LHCN-M2 (cell line): ENCODE measurements at regions not wholly inside any gene's neighbourhood (a gene's known extent, or its start where the extent isn't known, plus 50 kb on each side); places are given as distances from the start of the nearest gene placed in this dataset.
A peak's percentile ranks its signal among the peaks of the same experiment; 100 is the strongest.

Source experiments
- DNase-seq: peaks from one replicate; pipeline ENCODE4 v3.0.0-alpha.2; 2012; ENCODE audit warnings: low read depth

DNA sequence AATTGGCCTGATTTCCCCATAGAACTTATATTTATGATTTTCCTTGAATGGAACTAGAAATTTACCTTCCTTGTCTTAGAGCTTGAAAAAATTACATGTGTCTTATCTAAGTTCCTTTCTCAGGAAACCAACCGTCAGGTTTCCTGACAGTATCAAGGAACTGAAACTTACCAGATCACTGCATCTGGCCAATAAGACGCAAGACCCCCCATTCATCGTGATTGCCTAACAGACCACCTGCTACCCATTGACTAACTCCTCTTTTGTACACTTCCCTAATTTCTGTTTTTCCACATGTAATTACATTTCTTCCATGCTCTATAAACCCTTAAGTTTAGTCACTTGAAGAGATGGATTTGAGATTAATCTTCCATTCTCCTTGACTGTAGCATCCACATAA, 517.2 kb upstream of the CBLB start:
- DNase-seq: no peak

DNA sequence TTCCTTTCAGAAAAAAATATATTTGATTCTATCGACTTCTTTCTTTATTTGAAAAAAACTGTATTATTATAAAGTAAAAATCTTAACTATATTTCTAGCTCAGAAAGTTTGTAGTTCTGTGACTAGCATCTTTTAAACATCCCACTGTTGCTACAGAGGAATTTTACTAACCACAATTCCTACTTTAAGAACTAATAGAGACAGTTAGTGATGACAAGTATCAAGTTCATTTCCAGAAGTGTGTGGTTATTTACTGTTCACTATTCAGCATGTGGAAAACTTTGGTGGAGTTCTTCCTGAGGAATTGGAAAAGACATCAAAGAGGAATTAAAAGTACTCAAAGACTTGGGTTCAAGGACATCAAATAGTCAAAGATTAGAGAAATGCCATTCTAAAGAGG, 524.1 kb upstream of the CBLB start:
- DNase-seq: peak; percentile 27

DNA sequence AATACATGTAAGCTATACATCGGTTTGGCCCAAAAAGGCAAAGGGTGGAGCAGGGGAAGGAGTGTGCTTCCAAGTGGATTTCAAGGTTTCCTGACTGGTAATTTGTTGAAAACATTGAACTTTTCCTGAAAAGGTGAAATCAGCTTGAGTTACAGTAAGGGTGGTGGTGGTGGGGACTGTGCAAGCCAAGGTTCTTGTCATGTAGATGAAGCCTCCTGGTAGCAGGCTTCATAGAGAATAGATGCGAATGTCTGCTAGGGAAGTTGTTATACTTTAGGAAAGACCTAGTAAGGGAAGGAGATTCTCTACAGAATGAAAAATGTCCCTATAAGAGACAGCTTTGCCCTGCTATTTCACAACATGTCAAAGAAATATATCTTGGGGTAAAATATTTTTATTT, 528.2 kb upstream of the CBLB start:
- DNase-seq: no peak

DNA sequence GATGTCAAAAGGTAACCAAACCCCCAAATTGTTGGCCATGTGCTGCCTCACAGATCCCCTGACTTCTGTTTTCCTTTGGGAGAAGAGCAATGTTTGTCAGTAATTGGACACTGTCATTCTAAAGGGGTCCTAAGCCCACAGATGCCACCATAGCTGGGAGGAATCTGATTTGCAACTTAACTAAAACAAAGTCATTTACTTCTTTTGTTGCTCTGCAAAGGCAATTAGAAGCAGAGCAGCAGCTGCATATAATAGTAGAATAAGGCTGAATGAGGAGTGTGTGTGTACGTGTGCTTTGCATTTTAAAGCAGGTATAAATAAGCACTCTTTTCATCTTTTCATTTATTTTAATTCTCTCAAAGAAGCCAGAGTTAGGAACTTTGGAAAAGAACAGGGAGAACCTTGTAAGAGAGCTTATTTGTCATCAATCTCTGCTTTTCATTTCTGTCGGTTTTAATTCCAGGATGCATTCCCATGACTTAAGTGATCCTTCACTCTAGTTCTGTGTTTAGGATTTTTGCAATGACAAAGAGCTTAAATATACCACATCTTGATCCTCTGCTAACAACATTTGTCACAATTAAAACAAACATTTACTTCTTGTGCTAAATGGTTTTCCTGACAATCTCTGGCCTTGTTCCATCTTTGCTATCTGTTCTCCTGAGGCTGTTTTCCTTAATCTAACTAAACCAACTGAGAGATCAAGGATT, 530.2 kb upstream of the CBLB start:
- DNase-seq: peak; percentile 26

DNA sequence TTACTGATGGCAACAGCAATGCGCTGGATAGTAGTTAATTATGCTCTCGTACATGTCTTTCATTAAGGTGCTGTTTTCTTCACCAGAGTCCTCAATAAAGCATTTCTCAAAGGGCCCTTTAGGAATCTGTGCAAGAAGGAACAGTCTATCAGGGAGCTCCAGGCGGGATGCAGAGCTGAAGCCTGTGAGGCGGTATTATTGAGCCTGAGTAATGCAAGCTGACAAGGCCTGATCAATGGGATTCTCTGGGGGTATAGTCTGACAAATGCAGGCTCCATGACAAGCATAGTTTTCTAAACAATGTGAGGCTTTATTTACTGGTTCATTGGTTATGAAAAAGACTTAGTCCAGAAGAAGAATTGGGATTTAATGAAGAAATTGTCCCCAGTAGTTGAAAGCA, 530.9 kb upstream of the CBLB start:
- no peak for DNase-seq

DNA sequence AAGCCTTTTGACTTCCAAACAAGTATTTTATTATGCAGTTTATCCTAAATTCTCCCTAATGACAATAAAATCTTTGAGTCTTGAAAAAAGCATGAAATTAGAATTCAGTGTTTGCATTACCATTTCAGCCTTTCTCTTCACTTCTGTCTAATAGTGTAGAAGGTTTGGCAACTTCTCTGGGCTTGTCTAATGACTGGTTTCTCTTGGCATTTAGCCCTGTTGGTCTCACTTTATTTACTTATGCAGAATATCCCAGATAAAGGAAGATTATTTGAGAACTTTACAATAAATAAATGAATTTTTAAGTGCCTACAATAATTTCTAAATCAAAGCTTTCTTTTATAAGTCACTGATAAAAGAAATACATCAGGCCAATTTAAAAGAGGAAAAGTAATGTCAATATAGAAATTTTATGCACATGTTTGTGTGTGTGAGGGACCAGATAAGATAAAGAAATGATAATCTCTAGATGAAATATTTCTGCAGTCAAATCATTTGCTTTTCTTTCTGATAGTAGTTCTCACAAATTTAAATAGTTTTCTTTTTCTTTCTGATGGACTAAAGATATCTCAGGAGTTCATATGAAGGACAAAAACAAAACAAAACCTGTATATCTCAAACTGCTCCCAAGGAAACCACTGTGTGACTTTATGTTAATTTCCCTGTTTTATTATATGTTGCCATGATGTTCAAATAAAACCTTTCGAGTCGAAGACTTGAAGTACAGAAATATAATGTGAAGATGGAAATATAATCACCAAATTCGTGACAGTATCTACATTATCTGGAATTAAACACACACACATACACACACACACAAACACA, 533.1 kb upstream of the CBLB start:
- no peak for DNase-seq

DNA sequence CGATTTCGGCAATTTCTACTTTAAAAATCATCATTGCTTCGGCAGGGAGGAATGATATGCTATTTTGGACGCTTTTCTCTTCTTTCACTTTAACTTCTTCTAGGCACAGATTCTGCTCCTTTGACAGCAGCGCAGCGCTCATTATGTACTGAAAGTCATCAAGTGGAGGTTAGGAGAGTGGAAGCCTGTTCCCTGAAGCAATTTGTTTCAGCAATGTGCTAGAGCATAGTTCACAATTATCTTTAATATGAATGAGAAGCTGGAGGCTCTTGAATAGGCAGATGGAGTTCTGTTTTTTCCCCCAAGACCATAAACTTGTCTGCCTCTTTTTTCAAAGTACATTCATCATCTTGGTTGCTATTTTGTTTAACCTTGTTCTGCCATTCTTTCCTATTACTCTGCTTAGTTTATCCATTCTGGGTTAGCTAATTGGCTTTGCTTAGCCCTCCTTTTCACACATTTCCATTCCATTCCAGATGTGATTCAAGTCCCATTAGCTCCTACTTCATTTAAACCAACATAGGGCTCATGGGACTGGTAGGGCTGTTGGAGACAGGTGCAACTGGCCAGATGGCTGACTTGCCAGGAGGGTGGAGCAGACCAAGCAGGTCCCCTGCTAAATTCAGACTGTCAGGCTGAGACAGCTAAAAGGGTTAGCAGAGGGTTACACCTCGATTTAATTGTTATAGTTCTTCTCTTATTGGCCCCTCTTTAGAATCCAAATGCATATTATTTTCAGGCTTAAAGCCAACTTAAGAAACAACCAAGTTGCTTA, 534.7 kb upstream of the CBLB start:
- no peak for DNase-seq

DNA sequence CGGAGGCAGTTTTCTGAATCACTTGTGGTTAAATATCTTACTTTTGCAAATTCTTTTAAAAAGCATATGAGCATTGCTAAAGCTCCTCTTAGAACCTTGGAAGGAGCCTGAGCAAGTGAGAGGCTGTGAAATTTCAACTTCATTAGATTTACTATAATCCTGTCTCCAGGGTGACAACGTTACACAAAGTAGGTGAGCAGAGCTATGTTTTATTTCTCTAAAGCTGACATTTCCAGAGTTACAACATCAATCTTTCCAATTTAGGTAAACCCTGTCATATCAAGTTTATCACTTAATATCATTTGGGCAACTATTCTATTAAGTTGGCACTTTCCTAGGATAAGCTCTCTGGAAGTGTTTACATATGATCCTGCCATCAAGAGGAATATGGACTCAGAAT, 544.9 kb upstream of the CBLB start:
- no peak for DNase-seq

DNA sequence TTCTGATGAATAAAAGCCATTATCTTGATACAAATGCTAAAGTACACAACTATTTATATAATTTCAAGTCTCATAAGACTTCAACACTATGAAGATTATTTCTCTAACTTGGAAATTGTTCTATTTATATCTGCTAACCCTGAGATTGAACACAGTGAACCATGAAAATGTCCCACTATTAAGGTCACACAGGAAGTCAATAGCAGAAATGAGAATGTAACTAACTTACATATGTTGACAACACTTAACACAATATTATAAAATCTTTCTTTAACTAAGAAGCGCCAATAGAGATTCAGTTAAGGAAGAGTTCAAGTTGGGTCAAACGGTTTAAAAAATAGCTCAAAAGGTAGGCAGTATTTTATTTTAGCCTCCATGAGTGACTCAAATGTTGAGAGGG, 551.8 kb upstream of the CBLB start:
- no peak for DNase-seq

DNA sequence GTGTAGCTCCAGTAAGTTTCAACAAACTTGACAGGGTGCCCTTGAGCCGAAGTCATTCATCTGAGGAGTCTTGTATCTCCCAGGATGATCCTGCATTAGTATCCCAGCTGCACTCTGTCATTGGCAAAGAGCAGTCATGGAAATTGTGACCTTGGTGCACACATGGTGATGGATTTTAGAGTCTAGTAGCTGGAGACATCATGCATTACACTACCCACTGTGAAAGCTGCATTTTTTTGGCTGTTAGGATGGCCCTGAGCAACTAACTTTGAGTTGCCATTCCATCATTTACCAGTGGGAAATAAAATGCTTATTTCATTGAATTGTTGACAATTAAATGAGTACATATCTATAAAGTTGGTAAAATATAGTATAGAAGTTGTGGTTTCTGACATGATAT, 552.6 kb upstream of the CBLB start:
- no peak for DNase-seq

DNA sequence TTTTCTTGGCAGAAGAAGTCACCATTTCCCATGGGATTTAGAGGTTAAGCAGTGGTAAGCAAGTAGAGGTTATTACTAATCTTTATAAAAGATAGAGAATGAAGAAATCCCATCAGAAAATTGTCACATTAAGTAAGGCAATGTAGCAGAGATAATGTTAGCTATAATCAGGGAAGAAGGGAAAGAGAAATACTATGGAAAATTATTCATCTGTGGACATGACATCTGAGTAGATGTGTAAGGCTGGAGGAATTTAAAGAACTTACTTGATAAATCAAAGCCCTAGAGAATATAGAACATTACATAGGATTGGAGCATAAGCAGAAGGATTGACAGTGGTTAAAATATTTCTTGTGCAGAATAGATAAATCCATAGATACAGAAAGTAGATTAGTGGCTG, 553.1 kb upstream of the CBLB start:
- DNase-seq: no peak

DNA sequence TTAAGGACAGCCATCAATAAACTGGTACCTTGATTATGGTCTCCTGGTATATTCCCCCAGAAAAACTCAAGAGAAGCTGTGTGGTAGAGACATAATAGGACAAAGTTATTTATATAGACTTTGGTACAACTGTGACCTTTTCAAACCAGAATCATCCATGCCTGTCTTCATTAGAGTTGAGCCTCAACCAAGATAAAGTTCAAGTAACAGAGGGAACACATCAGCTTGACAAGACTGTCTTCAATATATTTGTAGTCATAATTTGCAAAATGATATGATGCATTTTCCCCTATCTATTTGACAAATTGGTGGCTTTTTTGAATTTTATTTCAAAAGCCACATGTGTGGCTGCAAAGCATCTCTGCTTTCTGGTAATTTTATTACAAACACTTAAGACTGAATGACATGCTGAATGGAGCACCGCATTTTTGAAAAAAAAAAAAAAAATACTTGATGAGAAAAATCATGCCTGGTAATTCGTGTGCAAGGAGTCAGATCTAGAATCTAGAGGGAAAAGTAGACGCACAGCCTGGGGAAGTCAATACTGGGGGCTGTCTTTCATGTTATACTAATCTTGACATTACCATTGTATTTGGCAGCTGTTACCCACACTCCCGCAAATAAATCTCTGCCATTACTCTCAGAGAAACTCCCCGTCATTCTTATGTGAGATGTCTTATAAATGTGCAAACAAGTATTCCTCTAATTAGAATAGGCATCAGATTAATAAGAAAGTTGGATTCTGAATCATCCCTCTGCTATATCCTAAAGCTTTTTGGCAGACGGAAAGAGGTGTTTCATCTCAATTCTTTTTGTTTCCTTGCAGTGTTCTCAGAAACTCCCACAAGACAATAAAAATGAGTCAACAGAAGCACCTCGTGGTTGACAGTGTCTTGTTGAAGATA, 554.8 kb upstream of the CBLB start:
- DNase-seq: no peak

DNA sequence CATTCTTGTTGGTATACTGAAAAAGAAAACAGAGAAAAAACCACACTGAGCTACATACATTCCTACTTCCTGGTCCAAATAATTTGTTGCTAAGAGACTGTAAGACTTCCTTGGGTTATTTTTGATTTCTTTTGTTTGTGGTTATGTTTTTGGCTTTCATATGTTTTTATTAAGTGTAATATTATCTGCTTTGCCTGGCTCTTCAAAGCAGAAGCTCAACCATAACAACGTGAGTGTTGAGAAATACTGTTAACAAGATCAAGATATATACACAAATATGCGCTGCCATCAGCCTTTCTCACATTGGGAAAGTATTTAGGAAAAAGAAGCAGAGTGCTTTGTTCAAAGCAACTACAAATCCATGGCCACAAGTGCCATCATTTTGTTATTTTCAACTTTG, 556.2 kb upstream of the CBLB start:
- DNase-seq: peak; percentile 79

DNA sequence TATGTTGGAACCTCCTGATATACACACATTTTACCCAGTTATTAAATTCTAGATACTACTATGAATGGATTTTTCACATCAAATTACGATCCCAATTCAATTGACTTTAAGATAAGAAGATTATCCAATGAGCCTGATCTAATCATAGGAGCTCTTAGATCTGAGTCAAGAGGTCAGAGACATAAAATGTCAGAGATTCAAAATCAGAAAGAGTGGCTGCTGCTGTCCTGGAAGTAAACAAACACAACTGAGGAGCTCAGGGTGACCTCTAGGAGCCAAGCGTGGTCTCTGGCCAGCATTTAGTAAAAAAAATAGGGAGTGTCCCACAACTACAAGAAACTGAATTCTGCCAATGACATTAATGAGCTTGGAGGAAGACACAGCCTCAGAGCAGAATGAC, 557.1 kb upstream of the CBLB start:
- no peak for DNase-seq

DNA sequence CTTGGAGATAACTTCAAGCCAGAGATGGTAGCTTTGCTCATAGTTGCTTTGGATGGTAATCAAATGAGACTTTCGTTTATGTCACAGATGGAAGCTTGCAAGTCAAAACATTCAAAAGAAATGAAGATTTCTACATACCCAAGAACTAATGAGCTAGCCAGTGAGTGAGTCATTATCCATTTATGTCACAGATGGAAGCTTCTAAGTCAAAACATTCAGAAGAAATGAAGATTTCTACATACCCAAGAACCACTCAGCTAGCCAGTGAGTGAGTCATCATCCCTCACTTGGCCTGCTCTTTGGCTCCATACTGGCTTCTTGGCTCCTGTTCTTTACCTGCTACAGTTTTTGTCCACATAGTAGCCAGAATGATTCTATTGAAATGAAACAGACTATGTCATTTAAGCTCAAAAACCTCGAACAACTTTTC, 559.8 kb upstream of the CBLB start:
- DNase-seq: peak; percentile 96

DNA sequence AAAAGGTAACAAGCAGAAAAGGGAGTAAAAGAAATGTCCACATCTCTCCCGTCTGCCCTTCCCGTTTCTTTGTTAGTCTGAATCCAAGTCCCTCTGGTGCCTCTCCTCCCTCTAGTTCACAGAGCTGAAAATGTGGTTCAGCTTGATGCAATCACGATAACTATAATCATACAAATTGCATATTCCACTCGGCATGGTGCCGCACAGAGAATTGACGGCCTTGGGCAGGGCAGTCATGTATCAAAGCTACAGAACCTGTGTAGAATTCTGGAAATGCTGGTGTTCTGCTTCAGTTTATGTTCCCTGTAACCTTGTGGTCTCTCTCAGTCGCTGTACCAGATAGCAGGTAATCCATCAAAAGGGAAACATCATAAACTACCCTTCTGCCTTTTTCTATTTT, 562.9 kb upstream of the CBLB start:
- no peak for DNase-seq

DNA sequence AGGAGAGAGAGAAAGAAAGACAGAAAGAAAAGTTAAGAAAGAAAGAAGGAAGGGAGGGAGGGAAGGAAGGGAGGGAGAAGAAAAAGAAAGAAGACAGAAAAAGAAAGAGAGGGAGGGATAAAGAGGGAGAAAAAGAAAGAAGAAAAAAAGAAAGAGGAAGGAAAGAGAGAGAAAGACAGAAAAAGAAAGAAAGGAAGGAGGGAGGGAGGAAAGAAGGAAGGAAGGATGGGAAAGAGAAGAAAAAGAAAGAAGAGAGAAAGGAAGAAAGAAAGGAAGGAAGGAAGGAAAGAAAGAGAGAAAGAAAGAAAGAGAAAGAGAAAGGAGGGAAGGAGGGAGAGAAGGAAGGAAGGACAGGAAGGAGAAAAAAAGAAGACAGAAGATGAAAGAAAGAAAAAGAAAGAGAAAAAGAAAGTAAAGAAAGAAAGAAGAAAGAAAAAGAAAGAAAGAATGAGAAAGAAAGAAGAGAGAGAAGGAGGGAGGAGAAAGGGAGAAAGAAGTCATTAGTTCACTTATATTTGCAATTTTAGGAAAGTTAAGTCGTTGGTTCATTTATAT, 567.2 kb upstream of the CBLB start:
- no peak for DNase-seq

DNA sequence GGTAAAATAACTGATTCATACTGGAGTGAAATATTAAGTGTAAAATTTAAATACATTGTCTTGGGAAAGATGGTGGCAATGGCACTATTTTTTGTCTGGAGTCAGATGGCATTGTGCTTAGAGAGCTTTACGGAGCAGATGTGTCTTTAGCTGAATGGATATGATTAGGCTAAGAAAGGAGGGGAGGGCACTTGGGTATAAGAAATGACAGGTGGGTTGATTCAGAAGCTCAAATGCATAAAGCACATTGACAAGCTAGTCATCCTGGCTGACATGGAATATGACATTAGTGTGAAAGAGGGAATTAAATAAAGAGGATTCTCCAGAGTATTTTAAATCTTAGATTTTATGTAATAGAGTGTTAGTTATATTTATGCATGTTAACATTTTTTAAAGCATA, 570.1 kb upstream of the CBLB start:
- no peak for DNase-seq

DNA sequence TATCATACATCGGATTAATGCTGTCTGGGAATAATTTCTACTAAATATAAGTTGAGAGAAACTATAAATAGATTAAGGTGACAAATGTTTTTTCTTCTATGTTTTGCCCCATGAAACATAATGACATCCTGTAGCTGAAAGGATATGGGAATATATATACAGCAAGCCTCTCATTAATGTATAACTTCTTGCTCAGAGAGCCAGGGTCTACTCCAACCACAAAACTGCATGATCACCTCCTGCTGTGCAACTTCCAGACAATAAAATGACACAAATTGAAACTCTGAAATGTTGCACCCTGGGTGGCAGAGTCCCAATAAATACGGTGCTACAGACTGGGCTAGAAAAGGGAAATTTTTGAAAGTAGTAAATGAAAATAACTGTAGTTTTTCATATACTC, 571.9 kb upstream of the CBLB start:
- no peak for DNase-seq

DNA sequence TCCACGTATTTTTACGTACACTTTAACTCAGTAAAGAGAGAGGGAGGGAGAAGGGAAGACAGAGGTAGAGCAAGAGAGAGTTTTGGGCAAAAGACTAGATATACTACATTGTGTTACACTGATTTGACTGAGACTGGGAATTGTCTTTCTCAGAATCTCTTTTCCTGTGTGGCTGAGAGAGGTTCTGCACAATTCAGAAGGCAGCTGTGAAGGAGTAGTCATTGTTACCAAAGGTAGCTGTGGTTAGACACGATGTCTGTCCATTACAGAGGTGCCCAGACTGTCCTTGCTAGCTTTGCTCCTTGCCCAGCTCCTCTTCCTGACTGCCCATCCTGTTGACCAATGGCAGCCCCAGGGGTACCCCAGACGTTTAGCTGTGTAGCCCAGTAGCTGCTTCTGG, 577.5 kb upstream of the CBLB start:
- no peak for DNase-seq

DNA sequence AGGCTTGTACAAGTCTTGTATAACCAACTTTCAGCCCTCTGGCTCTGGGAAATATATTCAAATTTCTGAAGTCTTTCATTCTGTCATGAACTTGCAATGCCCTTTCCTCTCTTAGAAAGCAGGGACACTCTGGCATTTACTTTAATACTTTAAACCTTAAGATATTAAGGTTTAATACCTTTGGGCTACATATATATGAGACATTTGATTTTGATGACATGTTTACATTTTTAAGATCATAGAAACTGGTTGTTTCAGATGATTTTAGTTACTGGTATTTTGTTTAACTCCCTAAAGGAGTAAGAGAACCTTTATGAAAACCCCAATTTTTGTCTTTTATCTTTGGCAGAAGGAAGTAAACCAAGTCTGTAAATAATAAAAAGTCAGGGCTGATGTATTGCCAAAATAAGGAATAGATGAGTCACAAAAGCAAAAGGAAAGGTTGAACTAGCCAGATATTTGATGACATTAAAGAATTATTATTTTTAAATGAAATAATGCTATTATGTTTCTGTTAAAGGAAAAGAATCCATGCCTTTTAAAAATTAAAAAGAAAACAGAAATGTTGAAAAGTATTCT, 579.0 kb upstream of the CBLB start:
- no peak for DNase-seq
